Mammary epithelial cell (primary cell): ENCODE measurements at regions not wholly inside any gene's neighbourhood (a gene's known extent, or its start where the extent isn't known, plus 50 kb on each side); places are given as distances from the start of the nearest gene placed in this dataset.

Experiments
- EZH2 ChIP-seq: IDR thresholded peaks from 2 replicates; pipeline ENCODE4 v1.6.1; 2012; ENCODE audit warnings: low read length, inconsistent platforms, borderline replicate concordance
- TF ChIP-seq, protein P1 (sequence below), 2 donors: IDR thresholded peaks in 1 of 2; conservative IDR thresholded peaks in 1 of 2; 2 replicates each; pipeline ENCODE4 v1.5.1; 2011 to 2012; ENCODE audit warnings: inconsistent platforms in 2 of 2, low read length in 2 of 2, mild to moderate bottlenecking in 2 of 2, control low read depth in 1 of 2, low read depth in 1 of 2; ENCODE audit not compliant: insufficient read depth in 1 of 2; ENCODE audit errors: extremely low read depth in 1 of 2

DNA sequence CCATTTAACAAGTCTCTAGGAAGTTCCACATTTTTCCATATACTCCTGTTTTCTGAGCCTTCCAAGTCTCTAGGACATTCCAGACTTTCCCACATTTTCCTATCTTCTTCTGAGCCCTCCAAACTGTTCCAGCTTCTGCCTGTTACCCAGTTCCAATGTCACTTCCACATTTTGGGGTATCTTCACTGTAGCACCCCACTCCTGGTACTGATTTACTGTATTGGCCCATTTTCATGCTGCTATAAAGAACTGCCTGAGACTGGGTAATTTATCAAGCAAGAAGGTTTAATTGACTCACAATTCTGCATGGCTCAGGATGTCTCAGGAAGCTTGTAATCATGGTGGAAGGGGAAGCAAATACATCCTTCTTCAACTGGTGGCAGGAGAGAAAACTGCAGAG lies 285.0 kb downstream of the LRRIQ3 start:
- TF ChIP-seq, protein P1, sequence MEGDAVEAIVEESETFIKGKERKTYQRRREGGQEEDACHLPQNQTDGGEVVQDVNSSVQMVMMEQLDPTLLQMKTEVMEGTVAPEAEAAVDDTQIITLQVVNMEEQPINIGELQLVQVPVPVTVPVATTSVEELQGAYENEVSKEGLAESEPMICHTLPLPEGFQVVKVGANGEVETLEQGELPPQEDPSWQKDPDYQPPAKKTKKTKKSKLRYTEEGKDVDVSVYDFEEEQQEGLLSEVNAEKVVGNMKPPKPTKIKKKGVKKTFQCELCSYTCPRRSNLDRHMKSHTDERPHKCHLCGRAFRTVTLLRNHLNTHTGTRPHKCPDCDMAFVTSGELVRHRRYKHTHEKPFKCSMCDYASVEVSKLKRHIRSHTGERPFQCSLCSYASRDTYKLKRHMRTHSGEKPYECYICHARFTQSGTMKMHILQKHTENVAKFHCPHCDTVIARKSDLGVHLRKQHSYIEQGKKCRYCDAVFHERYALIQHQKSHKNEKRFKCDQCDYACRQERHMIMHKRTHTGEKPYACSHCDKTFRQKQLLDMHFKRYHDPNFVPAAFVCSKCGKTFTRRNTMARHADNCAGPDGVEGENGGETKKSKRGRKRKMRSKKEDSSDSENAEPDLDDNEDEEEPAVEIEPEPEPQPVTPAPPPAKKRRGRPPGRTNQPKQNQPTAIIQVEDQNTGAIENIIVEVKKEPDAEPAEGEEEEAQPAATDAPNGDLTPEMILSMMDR (conservative IDR thresholded peaks at IDR 0.05 in 1 of 2, IDR thresholded peaks at IDR 0.05 in 1 of 2; ENCODE audit: extremely low read depth in 1 of 2, insufficient read depth in 1 of 2, low read depth in 1 of 2, low read length in 2 of 2): no peak
- TF ChIP-seq EZH2: no peak
